22Rv1 (cell line): ENCODE measurements at regions not wholly inside any gene's neighbourhood (a gene's known extent, or its start where the extent isn't known, plus 50 kb on each side); places are given as distances from the start of the nearest gene placed in this dataset.

Experiments used
- ZFX ChIP-seq: fragments of 450-650 bp; IDR thresholded peaks from 2 replicates; pipeline ENCODE4 v1.6.1; 2017; ENCODE audit warnings: antibody characterized with exemption, borderline replicate concordance
- TF ChIP-seq, protein P1 (sequence below): fragments of 450-650 bp; IDR thresholded peaks from 2 replicates; pipeline ENCODE4 v1.5.1; 2017; ENCODE audit warnings: mild to moderate bottlenecking

DNA sequence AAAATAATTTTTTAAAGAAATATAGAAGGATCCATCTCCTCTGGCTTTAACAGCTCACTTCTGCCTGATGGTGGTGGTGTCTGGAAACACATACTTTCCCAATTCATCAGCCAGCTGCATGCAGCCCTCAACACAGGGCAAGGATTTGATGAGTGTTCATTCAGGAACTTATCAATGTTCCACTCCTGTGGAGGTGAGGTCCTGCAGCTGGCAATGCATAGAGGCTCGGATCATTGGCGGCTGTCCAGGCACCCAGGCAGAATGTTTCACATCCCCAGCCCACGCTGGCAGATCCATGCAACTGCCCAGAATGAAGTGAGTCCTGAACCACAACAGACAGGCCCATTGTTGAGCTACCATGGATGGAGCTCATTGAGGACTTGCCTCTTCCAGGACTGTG is 55.2 kb upstream of the KCNMA1 start:
- TF ChIP-seq, protein P1, sequence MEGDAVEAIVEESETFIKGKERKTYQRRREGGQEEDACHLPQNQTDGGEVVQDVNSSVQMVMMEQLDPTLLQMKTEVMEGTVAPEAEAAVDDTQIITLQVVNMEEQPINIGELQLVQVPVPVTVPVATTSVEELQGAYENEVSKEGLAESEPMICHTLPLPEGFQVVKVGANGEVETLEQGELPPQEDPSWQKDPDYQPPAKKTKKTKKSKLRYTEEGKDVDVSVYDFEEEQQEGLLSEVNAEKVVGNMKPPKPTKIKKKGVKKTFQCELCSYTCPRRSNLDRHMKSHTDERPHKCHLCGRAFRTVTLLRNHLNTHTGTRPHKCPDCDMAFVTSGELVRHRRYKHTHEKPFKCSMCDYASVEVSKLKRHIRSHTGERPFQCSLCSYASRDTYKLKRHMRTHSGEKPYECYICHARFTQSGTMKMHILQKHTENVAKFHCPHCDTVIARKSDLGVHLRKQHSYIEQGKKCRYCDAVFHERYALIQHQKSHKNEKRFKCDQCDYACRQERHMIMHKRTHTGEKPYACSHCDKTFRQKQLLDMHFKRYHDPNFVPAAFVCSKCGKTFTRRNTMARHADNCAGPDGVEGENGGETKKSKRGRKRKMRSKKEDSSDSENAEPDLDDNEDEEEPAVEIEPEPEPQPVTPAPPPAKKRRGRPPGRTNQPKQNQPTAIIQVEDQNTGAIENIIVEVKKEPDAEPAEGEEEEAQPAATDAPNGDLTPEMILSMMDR: no peak
- TF ChIP-seq ZFX: no peak
